ENCODE measurements at regions not wholly inside any gene's neighbourhood (a gene's known extent, or its start where the extent isn't known, plus 50 kb on each side); places are given as distances from the start of the nearest gene placed in this dataset.

DNA sequence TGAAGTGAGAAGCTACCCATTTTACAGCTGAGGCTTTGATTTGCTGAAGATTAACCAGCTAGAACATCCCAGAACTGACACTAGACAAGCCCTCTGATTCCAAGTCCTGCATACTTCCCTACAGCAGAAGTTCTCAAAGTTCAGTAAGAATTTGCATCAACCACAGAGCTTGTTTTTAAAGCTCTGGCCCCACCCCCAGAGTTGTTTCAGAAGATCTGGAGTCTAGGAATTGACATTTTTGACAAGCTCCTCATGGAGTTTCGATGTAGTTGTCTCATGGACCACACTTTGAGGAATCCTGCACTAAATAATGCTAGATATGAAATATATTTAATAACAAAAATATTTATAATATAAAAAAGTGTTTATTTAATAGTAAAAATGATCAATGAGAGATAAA, 120.3 kb upstream of the ADAMTS18 start:
- no peak for DNase-seq

DNA sequence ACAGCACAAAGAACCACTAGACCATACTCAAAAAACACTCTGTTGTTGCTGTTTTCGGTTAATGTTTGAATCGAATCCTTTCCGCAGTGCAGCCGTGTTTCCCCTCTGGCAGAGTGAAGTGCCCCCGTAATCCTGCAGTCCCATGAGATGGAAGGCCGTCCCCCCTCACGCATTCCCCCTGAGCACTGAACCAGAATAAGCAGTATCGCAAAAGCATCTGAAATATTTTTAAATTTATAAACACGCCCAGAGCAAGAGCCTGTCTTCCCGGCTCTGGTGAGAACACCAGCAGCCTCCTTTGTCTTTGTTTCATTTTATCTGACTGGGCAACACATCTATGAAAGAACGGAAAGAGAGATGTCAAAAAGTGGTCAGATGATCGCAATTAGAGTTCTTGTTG, 121.0 kb upstream of the ADAMTS18 start:
- DNase-seq: no peak

DNA sequence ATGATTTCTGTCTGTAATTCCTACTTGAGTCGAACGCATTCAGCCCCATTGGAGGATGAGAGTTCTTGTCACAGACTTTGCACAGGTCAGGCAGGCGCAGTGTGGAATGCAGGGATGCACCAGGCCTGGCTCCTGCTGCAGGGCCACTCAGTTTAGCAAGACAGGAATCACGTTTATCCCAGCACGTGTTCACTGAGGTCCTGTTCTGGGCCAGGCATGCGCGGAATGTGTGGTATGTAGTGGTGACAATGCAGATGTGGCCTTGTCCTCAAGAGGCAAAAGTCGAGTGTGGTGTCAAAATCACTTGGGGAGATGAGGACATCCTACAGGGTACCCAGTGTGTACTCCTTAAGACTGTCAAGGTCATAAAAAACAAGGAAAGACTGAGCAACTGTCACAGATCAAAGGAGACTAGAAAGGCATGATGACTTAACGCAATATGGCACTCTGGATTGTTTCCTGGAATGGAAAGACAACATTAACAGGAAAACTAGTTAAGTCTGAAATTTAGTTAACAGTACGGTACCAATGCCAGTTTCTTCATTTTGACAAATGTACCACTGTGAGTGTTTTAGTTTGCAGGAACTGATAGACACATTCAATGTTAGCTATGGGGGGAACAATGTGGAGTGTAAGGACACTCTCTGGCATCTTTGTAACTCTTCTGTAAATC, 121.5 kb upstream of the ADAMTS18 start:
- DNase-seq: no peak

DNA sequence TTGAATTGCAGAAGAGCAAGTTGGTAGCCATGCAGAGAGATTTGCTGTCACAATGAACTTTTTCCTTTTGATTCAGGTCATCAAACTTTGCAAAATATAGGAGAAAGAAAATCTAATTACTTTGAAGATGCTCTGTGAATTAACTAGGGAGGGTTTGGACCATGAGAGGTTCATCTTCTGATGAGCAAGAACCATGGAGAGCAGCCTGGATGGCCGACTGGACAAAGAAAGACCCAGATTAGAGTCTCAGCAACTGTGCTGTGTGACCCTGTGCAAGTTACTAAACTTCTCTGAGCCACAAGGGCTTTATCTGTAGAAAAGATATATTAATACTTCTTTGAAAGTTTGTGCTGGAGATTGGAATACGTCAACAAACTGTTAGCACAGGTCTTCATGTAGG, 122.6 kb upstream of the ADAMTS18 start:
- no peak for DNase-seq

DNA sequence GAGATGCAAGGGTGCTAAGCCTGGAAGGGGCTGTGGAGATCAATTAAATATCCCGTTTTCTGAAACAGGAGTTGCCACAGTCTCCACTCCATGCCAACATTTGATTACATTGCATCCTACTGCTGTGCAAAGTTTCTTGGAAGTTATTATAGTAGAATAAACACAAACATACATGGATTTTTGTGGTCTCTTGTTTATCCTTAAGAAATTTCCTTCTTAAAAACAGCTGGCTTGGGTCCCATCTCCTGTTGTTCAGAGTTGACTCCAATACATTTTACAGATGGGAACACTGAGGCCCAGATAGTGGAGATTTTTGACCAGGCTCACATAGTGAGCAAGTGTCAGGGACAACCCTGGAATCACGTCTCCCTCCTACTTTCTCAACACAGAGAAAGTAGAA, 124.0 kb upstream of the ADAMTS18 start:
- no peak for DNase-seq

DNA sequence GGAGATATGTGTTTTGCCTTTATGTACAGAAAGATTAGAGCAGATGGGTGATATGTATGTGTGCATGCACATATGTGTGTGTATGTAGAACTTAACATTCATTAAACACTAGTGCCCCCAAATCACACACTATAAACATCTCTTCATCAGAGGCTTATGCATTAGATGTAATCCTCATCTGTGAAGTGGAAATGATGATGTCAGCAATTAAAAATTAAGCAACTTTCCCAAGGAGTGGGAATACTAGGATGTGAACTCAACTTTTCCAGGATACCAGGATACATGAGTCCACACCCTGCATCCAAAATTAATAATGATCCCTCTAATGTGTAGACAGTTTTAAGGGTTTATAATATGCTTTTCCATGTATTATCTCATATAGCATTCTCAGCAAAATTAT, 127.7 kb upstream of the ADAMTS18 start:
- no peak for DNase-seq

DNA sequence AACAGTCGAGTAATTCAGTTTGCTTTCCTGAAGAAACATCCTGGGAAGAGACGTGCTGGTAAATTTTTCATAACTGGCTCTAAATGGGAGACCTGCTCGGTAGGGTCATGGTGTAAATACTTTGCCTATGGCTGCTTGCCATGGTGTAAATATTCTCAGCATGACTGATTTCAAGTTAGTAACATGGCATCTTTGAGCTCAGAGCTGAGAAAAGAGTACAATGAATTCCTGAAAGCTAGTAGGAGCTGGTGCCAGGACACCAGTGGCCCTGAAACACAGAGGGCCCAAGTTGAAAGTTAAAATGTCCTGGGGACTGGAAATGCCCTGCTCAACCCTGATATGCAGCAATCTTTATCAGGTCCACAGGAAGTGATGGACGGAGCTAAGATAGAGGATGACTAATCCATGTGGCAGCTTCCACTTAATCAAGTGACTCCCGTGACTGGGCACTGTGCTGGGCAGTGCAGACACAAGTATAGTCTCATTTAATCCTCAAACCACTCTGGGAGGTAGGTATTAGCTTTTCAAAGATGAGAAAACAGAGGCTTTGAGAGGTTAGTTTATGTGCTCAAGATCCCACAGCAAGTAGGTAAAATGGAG, 130.1 kb upstream of the ADAMTS18 start:
- DNase-seq: no peak

DNA sequence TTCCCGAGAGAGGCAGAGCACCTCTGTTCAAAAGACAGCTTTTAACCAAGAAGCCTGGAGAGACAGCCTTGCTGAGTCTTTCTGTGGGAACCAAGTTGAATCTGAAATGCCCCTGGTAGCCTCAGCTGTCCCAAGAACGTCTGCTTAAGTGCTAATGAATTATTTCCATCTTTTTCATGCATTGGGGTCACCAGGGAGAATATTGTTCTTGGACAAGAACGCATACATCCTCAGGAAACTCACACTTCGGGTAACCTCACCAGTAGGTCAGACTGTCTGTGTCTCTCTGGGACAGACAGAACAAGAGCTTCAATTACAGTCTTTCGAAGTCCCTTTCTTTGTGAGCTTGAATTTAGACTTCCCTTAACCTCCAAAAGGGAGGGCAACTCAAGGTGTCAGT, 134.6 kb upstream of the ADAMTS18 start:
- DNase-seq: no peak

DNA sequence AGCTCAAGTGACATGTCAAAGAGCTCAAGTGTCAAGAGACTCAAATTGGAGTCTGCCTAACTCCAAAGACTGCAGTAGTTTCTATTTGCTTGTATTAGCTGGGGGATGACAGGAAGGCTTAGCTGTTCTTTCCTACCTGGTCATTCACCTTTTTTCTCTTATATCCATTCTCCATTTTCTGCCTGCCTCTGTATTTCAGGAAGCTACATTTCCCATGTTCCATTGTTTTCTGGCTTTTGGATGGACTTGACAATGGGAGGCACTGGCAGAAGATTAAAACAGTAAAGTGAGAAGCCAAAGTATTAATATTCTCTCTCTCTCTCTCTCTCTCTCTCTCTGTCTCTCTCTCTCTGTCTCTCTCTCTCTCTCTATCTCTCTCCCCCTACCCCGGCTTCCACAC, 135.7 kb upstream of the ADAMTS18 start:
- DNase-seq: no peak

DNA sequence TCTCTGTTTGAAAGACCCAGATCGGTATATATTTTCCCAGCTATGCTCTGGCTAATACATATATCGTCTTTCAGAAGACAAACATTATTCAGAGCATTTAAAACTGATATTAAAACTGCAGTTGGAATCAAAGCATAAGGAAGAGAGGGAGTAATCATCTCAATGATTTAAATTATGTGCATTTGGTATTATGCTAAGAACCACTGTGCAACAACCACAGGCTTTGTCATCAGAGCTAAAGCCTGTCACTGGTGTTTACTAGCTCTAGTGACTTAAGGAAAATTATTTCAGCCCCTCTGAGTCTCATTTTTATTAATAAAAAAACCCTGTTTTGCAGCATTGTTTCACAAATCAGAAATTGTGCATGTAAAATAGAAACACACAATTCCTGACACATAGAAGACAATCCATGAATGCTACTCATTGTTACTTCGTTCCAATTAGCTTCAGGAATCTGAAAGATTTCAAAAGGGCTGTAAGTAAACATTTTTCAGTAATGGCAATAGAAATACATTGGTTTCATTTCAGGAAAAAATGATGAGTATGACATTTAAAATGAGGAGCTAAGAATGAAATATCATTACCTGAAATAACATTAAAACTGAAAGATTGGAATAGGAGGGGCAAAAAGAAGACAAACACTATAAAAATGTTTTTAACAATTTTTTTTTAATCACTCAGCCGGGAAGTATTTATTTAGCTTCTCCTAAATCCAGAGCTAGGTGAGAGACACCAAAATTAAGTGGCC, 136.5 kb upstream of the ADAMTS18 start:
- no peak for DNase-seq

DNA sequence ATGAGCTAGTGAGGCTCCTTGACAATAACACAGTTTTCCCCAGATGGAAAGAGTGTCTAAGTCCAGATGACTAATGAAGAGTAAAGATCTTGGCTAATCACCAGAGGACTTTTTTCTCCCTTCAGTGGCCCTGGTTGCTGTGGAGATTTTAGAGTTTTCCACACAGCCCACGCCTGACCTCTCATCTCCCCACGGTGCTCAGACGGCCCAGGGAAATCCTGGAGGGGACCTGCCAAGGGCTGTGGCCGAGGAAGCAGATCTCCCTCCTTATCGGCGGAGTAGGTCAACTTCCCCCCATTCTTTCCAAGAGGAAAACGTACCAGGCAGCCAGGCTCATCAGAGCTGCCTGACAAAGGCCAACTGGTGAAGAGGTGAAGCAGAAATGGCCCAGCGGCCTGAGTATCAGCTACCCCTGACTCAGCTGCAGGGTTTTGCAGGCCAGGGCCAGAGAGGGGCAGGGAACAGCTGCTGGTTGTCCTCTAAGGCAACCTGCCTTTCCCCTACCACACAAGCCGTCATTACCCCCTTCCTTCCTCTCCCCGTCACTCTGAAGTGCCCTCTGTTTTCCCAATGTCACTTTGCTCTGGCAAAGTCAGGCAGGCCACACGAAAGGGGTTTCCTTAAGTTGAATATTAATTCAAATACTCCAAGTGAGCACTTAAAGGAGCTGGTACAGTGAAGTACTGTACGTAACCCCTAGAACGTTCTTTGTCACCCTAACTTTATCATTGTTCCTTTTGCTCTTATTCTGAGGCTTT, 140.2 kb upstream of the ADAMTS18 start:
- DNase-seq: no peak

DNA sequence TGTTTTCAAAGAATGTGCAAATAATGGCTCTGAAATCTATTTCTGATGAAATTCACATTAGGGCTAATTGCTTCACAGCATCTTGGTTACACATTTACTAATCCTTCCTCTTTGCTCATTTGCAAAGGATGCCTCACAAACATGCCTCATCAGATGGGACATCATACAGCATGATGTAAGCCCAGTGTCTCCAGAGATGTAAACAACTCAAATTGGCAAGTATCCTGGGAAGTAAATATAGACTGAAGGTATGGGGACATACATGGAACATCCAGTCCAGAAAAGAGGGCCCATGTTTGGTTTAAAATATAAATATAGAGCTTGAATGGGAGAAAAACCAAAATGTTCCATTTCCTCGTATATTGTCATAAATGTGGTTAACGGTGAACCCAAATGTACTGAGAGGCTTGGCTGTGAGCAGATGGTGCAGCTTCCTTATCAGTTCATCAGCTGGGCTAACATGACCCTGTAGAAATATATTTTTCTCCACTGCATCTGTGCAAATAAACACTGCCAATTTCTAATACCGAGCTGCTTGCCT, 142.9 kb upstream of the NUDT7 start:
- DNase-seq: no peak

DNA sequence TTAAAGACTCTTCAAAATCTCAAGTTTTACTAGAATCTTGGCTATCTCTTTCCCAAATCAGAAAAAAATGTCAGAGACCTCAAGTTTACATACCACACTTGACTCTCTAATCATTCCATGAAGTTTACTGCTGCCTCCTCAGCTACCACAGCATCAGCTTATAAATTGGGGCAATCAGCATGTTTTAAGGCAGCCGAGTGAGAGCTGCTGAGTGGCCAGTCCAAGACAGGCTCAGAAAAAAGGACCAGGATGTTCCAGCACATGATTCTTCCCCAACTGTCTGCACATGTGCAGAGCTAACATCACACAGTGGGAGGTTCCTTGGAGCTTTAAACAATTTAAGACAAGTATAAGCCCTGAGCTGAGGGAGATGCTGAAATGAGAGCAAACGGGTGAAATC, 140.6 kb upstream of the NUDT7 start:
- DNase-seq: no peak

DNA sequence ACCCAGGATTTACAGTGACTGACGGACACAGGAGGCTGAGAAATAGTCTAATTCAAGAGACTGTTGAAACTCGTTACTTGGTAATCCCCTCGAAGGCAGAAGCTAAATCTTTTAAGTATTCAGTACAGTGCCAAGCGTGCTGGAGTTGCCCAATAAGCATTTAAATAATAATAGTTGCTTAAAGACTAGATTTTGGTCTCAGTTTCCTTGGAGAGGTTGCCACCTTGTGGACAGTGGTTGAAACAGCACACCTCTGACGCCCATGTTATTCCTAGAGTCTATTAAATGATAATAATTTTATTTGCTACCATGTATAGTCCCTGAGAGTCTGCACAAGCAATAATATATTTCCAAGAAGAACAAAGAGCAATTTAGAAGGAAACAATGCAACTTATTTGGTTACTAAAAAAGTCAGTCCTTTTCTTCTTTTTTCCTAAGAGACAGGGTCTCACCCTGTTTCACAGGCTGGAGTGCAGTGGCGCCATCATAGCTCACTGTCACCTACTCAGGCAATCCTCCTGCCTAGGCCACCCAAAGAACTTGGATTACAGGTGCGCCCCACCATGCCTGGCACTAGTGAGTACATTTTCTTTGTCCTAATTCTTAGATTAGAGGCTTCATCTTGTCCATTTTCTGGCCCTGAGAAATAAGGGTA, 138.0 kb upstream of the NUDT7 start:
- peak; percentile 54 for DNase-seq

DNA sequence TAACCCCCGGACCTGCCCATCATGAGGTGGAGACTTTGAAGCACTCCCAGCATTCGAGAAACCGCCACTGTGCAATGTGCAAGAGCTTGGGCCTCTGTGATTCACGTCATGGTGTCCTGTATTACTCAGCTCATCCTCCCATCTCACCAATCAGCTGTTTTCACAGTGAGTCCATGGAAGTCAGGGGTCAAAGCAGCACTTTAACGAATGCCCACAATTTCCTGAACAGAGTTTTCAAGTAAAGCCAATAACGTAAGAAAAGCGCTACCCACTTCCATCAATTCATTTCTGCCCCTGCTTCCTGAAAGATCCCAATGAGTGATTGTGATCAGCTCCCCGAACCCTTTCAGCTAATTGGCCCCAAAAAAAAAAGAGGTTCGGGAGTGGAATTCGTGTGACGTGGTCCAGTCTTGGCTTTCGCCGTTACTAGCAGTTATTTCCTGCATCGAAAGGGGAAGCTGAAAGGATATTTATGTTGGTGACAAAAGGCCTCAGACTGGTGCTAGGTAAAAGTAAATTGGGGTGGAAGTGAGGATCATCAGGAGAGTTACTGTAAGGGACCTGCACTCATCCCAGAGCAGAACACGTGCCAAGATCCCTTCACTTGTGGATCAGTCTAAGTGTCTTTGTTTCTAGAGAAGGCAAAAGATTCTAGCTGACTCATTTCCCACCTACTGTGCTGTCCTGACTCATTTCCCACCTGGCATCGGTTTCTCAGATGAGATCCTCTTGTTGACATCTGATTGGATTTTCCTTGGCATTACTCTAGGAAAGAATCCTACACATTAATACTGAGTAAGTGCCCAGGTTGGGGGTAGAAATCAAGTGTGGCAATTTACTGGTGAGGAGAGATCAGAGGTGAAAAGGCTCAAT, 136.7 kb upstream of the NUDT7 start:
- no peak for DNase-seq

DNA sequence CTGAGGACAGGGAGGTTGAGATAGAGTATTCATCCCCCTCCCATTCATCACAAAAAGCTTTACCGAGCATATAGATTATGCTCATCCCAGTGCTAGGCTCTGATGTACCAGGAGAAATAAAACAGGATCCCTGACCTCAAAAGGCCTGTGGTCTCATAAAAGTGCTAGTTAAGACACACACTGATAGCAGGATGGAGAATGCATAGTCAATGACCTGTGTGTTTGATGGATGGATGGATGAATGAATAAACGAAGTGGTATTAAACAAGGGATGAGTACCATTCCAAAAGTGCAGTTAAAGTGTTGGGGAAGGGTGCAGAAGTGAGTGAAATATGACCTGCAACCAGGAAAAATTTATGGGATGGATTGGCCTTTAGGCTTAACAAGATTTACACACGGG, 133.9 kb upstream of the NUDT7 start:
- no peak for DNase-seq

DNA sequence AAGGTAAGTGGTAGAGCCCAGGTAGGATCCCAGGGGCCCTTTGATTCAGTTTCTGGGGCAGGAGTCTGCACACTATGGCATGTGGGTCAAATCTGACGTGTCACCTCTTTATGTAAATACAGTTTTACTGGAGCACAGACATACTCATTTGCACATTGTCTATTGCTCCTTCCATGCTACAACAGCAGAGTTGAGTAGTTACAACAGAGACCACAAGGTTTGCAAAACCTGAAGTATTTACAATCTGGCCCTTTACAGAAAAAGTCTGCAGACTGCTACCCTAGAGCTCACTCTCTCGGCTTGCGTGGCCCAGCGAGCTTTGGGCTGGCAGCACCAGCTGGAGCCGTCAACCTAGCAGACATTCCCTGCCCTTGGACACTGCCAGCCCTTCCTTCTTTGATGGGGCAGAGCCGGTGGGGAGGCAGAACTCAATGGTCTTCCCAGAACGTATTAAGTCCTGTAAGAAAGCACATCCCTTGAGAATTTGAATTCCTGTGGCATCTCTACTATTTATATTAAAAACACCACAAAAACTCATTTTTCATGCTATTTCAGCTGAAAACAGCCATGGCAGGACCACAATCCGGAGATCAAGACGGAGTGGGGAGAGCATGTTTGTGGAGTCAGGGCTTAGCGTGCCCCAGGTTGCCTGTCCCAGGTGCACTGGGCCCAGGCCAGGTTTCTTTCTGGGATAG, 133.1 kb upstream of the NUDT7 start:
- no peak for DNase-seq

DNA sequence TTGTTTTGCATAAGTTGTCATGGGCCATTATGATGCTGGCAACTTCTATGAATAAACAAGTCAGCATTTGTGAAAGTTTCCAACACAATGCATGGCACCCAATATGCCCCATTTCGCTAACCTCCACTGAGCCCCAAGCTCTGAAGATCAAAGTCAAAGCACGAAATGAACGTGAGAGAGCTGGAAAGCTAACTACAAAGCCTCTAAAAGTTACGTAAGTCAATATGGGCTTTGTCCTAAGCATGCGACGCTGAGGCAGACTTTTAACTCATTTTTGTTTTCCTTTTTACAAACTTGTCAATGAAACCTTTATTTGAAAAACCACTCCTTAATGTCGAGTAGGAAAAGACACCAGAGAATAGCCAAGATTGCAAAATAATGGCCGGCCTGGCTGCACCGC, 131.6 kb upstream of the NUDT7 start:
- no peak for DNase-seq

DNA sequence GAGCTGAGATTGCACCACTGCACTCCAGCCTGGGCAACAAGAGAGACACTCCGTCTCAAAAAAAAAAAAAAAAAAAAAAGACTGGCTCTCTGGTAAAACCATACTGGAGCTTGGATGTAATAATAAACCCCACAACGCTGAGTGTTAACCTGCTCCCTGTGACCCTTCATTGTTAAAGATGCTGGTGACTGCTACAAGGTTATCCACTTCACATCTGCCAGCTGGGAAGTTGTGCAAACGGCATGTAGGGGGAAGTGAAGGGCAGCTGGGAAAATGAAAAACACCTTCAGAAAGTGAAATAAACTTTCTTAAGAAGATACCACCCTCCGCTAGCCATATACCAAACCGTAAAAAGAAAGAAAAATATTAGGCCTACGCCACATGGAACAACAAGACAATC, 131.0 kb upstream of the NUDT7 start:
- DNase-seq: no peak

DNA sequence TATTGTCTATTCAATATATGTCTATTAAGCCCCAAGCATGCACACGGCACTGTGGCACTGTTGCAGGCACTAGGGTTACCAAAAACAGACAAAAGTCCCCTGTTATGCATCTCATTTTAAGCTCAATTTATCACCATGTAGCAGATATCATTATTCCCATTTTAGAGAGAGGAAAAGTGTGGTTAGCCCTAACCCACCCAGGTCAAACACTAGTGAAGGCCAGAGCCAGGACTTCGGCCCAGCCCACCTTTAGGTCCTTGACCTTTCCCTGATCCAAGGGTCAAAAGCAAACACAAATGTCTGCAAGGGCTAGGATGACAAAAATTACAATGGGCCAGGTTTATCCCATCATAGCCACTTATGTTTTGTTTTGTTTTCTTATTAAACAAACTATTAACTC, 130.3 kb upstream of the NUDT7 start:
- no peak for DNase-seq

DNA sequence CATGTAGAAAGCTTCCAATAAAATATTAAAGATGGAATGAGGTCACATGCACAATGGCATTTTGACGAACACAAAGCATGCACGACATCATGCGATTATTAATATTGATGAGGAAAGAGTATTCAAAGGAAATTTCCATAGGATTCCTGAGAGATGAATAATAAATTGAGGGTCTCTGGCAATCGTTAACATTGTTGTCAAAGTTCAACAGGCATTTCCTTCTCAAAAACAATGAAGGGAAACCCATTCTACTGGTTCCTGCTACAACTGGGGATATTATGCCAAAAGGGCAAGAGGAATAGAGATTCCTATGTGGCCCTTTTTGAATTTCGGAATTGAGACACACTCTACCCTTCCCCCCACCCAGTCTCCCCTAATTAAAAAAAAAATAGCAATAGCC, 128.3 kb upstream of the NUDT7 start:
- DNase-seq: no peak

Data from NCI-H2107 (cell line).